ENCODE measurements at regions not wholly inside any gene's neighbourhood (a gene's known extent, or its start where the extent isn't known, plus 50 kb on each side); places are given as distances from the start of the nearest gene placed in this dataset.

DNA sequence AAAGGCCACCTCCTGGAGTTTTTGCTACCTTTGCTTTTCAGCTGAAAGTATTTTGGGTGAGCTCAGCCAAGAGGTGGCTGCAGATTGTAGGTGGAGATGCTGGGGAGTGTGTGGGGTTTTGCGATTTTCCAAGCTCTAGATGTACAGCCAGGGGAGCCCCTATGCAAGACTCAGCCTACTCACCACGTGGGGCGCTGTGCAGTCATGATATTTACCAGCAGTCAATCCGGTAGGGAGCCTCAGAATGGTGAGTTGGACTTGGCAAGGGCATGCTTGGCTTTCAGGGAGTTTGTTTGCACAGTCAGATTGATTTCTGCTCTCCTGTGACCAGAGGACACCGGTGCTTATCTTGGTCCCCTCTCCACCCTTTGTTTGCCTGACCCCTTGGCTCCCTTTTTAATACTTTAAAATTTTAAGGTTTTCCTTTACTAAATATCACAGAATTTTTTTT is 175.3 kb downstream of the UTP18 start:
- peak; percentile 11 to 46 for DNase-seq
- Histone ChIP-seq H3K9me2 (ENCODE audit: insufficient read depth) (no peaks in the 10 kb centered on the region), H3K4me2 (no peak overlapping the region), H2AFZ (no peak overlapping the region), H3F3A (ENCODE audit: insufficient read depth, low read depth) (no peaks in the 10 kb centered on the region), H3K36me3 (ENCODE audit: low read depth) (no peaks in the 10 kb centered on the region), H3K79me2 (ENCODE audit: low read depth) (no peaks in the 10 kb centered on the region), H3K4me1 (replicated peaks; ENCODE audit: insufficient read depth) (no peaks in the 10 kb centered on the region), H3K4me3 (no peak overlapping the region), H3K27me3 (ENCODE audit: insufficient read depth, low read depth) (no peaks in the 10 kb centered on the region; the same call in 1 of the 2 replicates), H3K27ac (no peak overlapping the region), H4K20me1 (ENCODE audit: insufficient read depth) (no peaks in the 10 kb centered on the region), H3K9me3 (ENCODE audit: insufficient read depth, low read depth) (no peaks in the 10 kb centered on the region)
- CTCF ChIA-PET, result no interaction called here
- POLR2A ChIA-PET (ENCODE audit: unreplicated experiment), result no interaction called here
- no peak for TF ChIP-seq EZH2 (IDR thresholded peaks at IDR 0.05; ENCODE audit: low read depth)
- TF ChIP-seq CTCF (conservative IDR thresholded peaks at IDR 0.05), result peak; percentile 55; the same call in 1 of the 2 replicates
- intact Hi-C loops (cut with micrococcal nuclease; ENCODE audit: unreplicated experiment), result no loop called here
- BruUV-seq (replicated peaks), result no TSS peak

DNA sequence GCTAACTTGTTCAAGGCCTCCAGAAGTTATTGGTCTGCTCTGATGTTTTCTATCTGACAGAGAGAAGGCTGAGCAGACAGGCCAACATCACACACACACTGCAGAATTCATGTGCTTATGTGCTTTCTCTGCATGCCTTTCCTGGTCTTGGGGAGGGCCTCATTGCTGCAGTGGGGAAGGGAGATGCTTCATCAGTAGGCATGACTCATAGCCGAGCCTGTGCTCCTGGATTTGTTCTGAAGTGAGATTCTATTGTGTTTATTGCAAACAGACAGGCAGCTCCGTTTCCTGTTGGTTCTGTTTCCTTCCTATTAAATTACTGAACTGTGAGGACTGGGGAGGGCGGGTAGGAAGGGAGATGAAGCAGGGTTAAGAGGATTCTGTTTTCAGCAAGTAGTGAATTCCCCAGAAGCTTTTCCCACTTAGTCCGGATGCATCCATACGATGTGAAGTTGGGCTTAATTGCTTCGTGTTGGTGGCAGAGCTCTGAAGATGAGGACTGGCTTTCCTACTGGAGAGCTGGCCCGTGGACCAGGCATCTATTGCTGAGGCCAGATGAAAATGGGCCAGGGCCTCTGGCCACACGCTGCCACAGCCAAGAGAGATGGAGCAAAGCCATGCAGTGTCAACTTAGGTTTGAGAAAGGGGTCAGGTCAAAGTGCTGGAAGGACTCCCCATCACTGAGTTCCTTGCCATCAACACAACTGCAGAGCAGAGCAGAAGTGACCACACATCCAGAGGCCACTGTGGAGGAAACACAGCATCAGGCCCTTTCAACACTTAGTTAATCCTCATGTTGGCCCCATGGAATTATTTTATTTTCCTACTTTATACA is 179.3 kb downstream of the UTP18 start:
- CTCF ChIA-PET, result no interaction called here
- H3K36me3 ChIP-seq (ENCODE audit: low read depth), result no peaks in the 10 kb centered on the region
- no peak overlapping the region for H3K27ac ChIP-seq
- peaks cover 5% of the 10 kb centered on the region; the same call in 1 of the 2 replicates for H3K27me3 ChIP-seq (ENCODE audit: insufficient read depth, low read depth)
- BruUV-seq (replicated peaks), result no TSS peak
- H2AFZ ChIP-seq, result no peak overlapping the region
- H4K20me1 ChIP-seq (ENCODE audit: insufficient read depth), result no peaks in the 10 kb centered on the region
- H3F3A ChIP-seq (ENCODE audit: insufficient read depth, low read depth), result no peaks in the 10 kb centered on the region
- intact Hi-C loops (cut with micrococcal nuclease; ENCODE audit: unreplicated experiment), result no loop called here
- H3K4me3 ChIP-seq, result no peak overlapping the region
- H3K4me1 ChIP-seq (replicated peaks; ENCODE audit: insufficient read depth), result no peaks in the 10 kb centered on the region
- TF ChIP-seq EZH2 (IDR thresholded peaks at IDR 0.05; ENCODE audit: low read depth) (no peak), CTCF (conservative IDR thresholded peaks at IDR 0.05) (no peak)
- POLR2A ChIA-PET (ENCODE audit: unreplicated experiment), result no interaction called here
- H3K9me3 ChIP-seq (ENCODE audit: insufficient read depth, low read depth), result no peaks in the 10 kb centered on the region
- H3K4me2 ChIP-seq, result no peak overlapping the region
- 0 out of 2 replicates have a peak, but pooled peaks cover 5% of the 10 kb centered on the region for H3K9me2 ChIP-seq (ENCODE audit: insufficient read depth)
- no peaks in the 10 kb centered on the region for H3K79me2 ChIP-seq (ENCODE audit: low read depth)
- no peak for DNase-seq

GRCh38 chr17:51441431-51441830 is 181.1 kb downstream of the UTP18 start:
- no peak overlapping the region for H3K4me2 ChIP-seq
- ChIA-PET CTCF (no interaction called here), POLR2A (ENCODE audit: unreplicated experiment) (no interaction called here)
- intact Hi-C loops (cut with micrococcal nuclease; ENCODE audit: unreplicated experiment), result no loop called here
- no peak overlapping the region for H2AFZ ChIP-seq
- peaks cover 13% of the 10 kb centered on the region; the same call in 1 of the 2 replicates for H3K27me3 ChIP-seq (ENCODE audit: insufficient read depth, low read depth)
- H3K27ac ChIP-seq, result no peak overlapping the region
- no peaks in the 10 kb centered on the region for H3F3A ChIP-seq (ENCODE audit: insufficient read depth, low read depth)
- no peak for TF ChIP-seq CTCF (conservative IDR thresholded peaks at IDR 0.05)
- TF ChIP-seq EZH2 (IDR thresholded peaks at IDR 0.05; ENCODE audit: low read depth), result no peak
- no peaks in the 10 kb centered on the region for H3K79me2 ChIP-seq (ENCODE audit: low read depth)
- no peak overlapping the region for H3K4me3 ChIP-seq
- BruUV-seq (replicated peaks), result no TSS peak
- H3K4me1 ChIP-seq (replicated peaks; ENCODE audit: insufficient read depth), result no peaks in the 10 kb centered on the region
- no peaks in the 10 kb centered on the region for H3K9me3 ChIP-seq (ENCODE audit: insufficient read depth, low read depth)
- H3K36me3 ChIP-seq (ENCODE audit: low read depth), result no peaks in the 10 kb centered on the region
- 0 out of 2 replicates have a peak, but pooled peaks cover 5% of the 10 kb centered on the region for H3K9me2 ChIP-seq (ENCODE audit: insufficient read depth)
- H4K20me1 ChIP-seq (ENCODE audit: insufficient read depth), result no peaks in the 10 kb centered on the region
- no peak for DNase-seq
